H1 (cell line): ENCODE measurements at regions not wholly inside any gene's neighbourhood (a gene's known extent, or its start where the extent isn't known, plus 50 kb on each side); places are given as distances from the start of the nearest gene placed in this dataset.

Experiments
- CTCF ChIA-PET: fragments of 300-600 bp; sonication (Branson Sonifier 250); formaldehyde crosslinking; loops from one replicate; lab custom pipeline; 2021; ENCODE audit not compliant: partially characterized antibody; lab: Charles Lee
- POLR2A ChIA-PET: fragments of 300-600 bp; sonication (Branson Sonifier 250); formaldehyde crosslinking; loops from one replicate; lab custom pipeline; 2021; ENCODE audit warnings: inconsistent platforms; ENCODE audit not compliant: partially characterized antibody; lab: Charles Lee
- DNase-seq, 2 experiments: peaks; one replicate each; pipeline versions ENCODE4 v3.0.0 to v3.0.0-alpha.2; 2010 to 2022; ENCODE audit warnings: low spot score in 2 of 2, low read depth in 1 of 2, mixed read lengths in 1 of 2
- FAIRE-seq: peaks from 2 replicates; lab custom pipeline; 2011; peaks lifted over from hg19 to GRCh38; lab: Jason Lieb, UNC
- H2AFZ ChIP-seq: 2 replicates; pipeline ENCODE4 v1.8.1; 2012; ENCODE audit warnings: low read length, inconsistent platforms
- H2AK5ac ChIP-seq: 2 replicates; pipeline ENCODE4 v1.6.1; 2013; ENCODE audit warnings: low read depth, low read length
- H2BK120ac ChIP-seq: replicated peaks from 2 replicates; pipeline ENCODE3; 2013; ENCODE audit warnings: low read depth, low read length, inconsistent platforms
- H2BK12ac ChIP-seq: 2 replicates; pipeline ENCODE4 v1.6.1; 2013; ENCODE audit warnings: low read depth, low read length
- H2BK15ac ChIP-seq: 2 replicates; pipeline ENCODE4 v1.6.1; 2013; ENCODE audit warnings: low read length
- H2BK20ac ChIP-seq: 2 replicates; pipeline ENCODE4 v1.6.1; 2013; ENCODE audit warnings: low read length
- H2BK5ac ChIP-seq: 2 replicates; pipeline ENCODE4 v1.6.1; 2013; ENCODE audit warnings: low read depth, low read length
- H3K14ac ChIP-seq: 2 replicates; pipeline ENCODE4 v1.6.1; 2013; ENCODE audit warnings: inconsistent platforms; ENCODE audit not compliant: insufficient read length
- H3K18ac ChIP-seq: 2 replicates; pipeline ENCODE4 v1.6.1; 2013; ENCODE audit warnings: low read length; ENCODE audit errors: extremely low read depth
- H3K23ac ChIP-seq: 2 replicates; pipeline ENCODE4 v1.6.1; 2013; ENCODE audit warnings: inconsistent platforms; ENCODE audit not compliant: insufficient read length
- H3K23me2 ChIP-seq: 2 replicates; pipeline ENCODE4 v1.6.1; 2013; ENCODE audit warnings: low read depth, low read length
- H3K27ac ChIP-seq: 2 replicates; pipeline ENCODE4 v1.6.1; 2011; ENCODE audit warnings: low read depth, low read length, inconsistent platforms
- H3K27me3 ChIP-seq, 4 experiments: replicated peaks in 1 of 4; 1 replicate in 1 of 4; 2 replicates in 3 of 4; pipeline versions ENCODE4 v1.6.1 to v1.8.1; 2011 to 2013; ENCODE audit warnings: low read length in 3 of 4, mild to moderate bottlenecking in 3 of 4, inconsistent platforms in 2 of 4, mixed read lengths in 2 of 4, moderate library complexity in 1 of 4; ENCODE audit not compliant: control insufficient read depth in 3 of 4, insufficient read depth in 3 of 4; ENCODE audit errors: extremely low read depth in 1 of 4
- H3K36me3 ChIP-seq, 4 experiments: 2 replicates each; pipeline versions ENCODE4 v1.6.1 to v1.8.1; 2011 to 2013; ENCODE audit warnings: mild to moderate bottlenecking in 4 of 4, low read length in 3 of 4, moderate library complexity in 2 of 4, control low read depth in 1 of 4, inconsistent platforms in 1 of 4; ENCODE audit not compliant: insufficient read depth in 4 of 4, control insufficient read depth in 2 of 4
- H3K4ac ChIP-seq: replicated peaks from 2 replicates; pipeline ENCODE3; 2013; ENCODE audit warnings: low read length, low read depth, mixed read lengths, inconsistent platforms; ENCODE audit not compliant: insufficient read length
- H3K4me1 ChIP-seq, 4 experiments: replicated peaks in 1 of 4; 1 replicate in 1 of 4; 2 replicates in 3 of 4; pipeline versions ENCODE4 v1.6.1 to v1.8.1; 2011 to 2013; ENCODE audit warnings: low read length in 3 of 4, inconsistent platforms in 2 of 4, mixed read lengths in 1 of 4; ENCODE audit not compliant: insufficient read depth in 4 of 4, control insufficient read depth in 3 of 4
- H3K4me2 ChIP-seq, 2 experiments: 2 replicates each; pipeline versions ENCODE4 v1.6.1 to v1.8.1; 2011 to 2013; ENCODE audit warnings: low read depth in 2 of 2, low read length in 2 of 2, control low read depth in 1 of 2, inconsistent platforms in 1 of 2, mild to moderate bottlenecking in 1 of 2; ENCODE audit not compliant: insufficient read depth in 1 of 2
- H3K4me3 ChIP-seq, 4 experiments: fragments of 200-600, 300-600 bp in 1 of 4; sonication (generic), shearing (Covaris generic), sonication (Bioruptor Twin) in 1 of 4; 2 replicates each; pipeline versions ENCODE4 v1.5.1 to v1.8.1; 2011 to 2016; ENCODE audit warnings: low read length in 4 of 4, low read depth in 3 of 4, control low read depth in 2 of 4, inconsistent platforms in 2 of 4, mild to moderate bottlenecking in 2 of 4, mixed read lengths in 1 of 4, moderate library complexity in 1 of 4; ENCODE audit not compliant: insufficient read depth in 2 of 4; ENCODE audit errors: extremely low read depth in 1 of 4
- H3K56ac ChIP-seq: replicated peaks from 2 replicates; pipeline ENCODE3; 2013; ENCODE audit warnings: low read depth, mild to moderate bottlenecking, mixed read lengths, low read length, inconsistent platforms; ENCODE audit not compliant: insufficient read length
- H3K79me1 ChIP-seq: 2 replicates; pipeline ENCODE4 v1.6.1; 2013; ENCODE audit warnings: low read depth, low read length, control low read depth
- H3K79me2 ChIP-seq, 2 experiments: 2 replicates each; pipeline versions ENCODE4 v1.6.1 to v1.8.1; 2012 to 2013; ENCODE audit warnings: low read length in 2 of 2, mild to moderate bottlenecking in 2 of 2, inconsistent platforms in 1 of 2; ENCODE audit not compliant: insufficient read depth in 2 of 2, control insufficient read depth in 1 of 2
- H3K9ac ChIP-seq, 4 experiments: replicated peaks in 1 of 4; 1 replicate in 1 of 4; 2 replicates in 3 of 4; pipeline versions ENCODE4 v1.6.1 to v1.8.1; 2011 to 2013; ENCODE audit warnings: low read depth in 3 of 4, low read length in 3 of 4, control low read depth in 2 of 4, mild to moderate bottlenecking in 2 of 4, moderate library complexity in 2 of 4, inconsistent platforms in 1 of 4; ENCODE audit errors: extremely low read depth in 1 of 4
- H3K9me3 ChIP-seq, 2 experiments: 2 replicates each; pipeline versions ENCODE4 v1.6.1 to v1.8.1; 2012 to 2013; ENCODE audit warnings: mild to moderate bottlenecking in 2 of 2, moderate library complexity in 2 of 2, control low read depth in 1 of 2, inconsistent platforms in 1 of 2, low read depth in 1 of 2, low read length in 1 of 2, mixed read lengths in 1 of 2; ENCODE audit not compliant: insufficient read depth in 2 of 2
- H4K20me1 ChIP-seq, 2 experiments: replicated peaks in 1 of 2; 2 replicates each; pipeline versions ENCODE3 to v1.8.1; 2011 to 2013; ENCODE audit warnings: inconsistent platforms in 2 of 2, low read length in 2 of 2, mild to moderate bottlenecking in 1 of 2; ENCODE audit not compliant: insufficient read depth in 2 of 2, control insufficient read depth in 1 of 2
- H4K5ac ChIP-seq: 2 replicates; pipeline ENCODE4 v1.6.1; 2013; ENCODE audit warnings: low read length, low read depth, mixed read lengths, inconsistent platforms; ENCODE audit not compliant: insufficient read length
- H4K8ac ChIP-seq: 2 replicates; pipeline ENCODE4 v1.8.0; 2013; ENCODE audit warnings: mild to moderate bottlenecking, moderate library complexity, low read length, inconsistent platforms; ENCODE audit not compliant: insufficient read depth; ENCODE audit errors: extremely low read depth
- H4K91ac ChIP-seq: replicated peaks from 2 replicates; pipeline ENCODE3; 2013; ENCODE audit warnings: low read length, mixed read lengths, inconsistent platforms; ENCODE audit not compliant: insufficient read length
- RXRA ChIP-seq: IDR thresholded peaks from 2 replicates; pipeline ENCODE4 v1.6.1; 2011; ENCODE audit warnings: low read depth, mild to moderate bottlenecking, low read length, moderate library complexity; ENCODE audit not compliant: insufficient read depth
- WGBS, 2 experiments: shearing (Covaris generic) in 1 of 2; methylation state at CpG; one replicate each; pipeline versions ENCODE4 v1.1.6 to v1.1.7; 2013 to 2015; ENCODE audit warnings: low lambda C conversion rate in 2 of 2, mixed read lengths in 2 of 2, inconsistent platforms in 1 of 2, low coverage in 1 of 2, missing lambda C conversion rate in 1 of 2; ENCODE audit not compliant: insufficient replicate concordance in 2 of 2, insufficient coverage in 1 of 2, insufficient read length in 1 of 2; ENCODE audit errors: extremely low coverage in 1 of 2, missing lambda C conversion rate in 1 of 2; 5-methylcytosine and 5-hydroxymethylcytosine counted together

GRCh38 chr5:4114452-4114851 is 518.8 kb downstream of the IRX1 start:
- 86% methylated on average over 4 of the region's 4 CpGs; no CpG with 5 or more reads in 1 of the 2 experiments for WGBS, 2 experiments
- Histone ChIP-seq H2BK120ac (no peak overlapping the region), H2BK5ac (peak overlapping the region; percentile 10; the same call in 1 of the 2 replicates), H3K14ac (no peak overlapping the region), H4K8ac (no peak overlapping the region), H3K56ac (no peak overlapping the region), H3K4ac (no peak overlapping the region), H3K4me2 (no peak overlapping the region), H3K4me3 (no peak overlapping the region), H3K36me3 (no peaks in the 10 kb centered on the region), H3K23ac (no peak overlapping the region), H3K23me2 (no peaks in the 10 kb centered on the region; the same call in 1 of the 2 replicates), H4K5ac (no peak overlapping the region), H3K79me1 (no peaks in the 10 kb centered on the region), H4K91ac (no peak overlapping the region), H2BK12ac (peak overlapping the region; percentile 60; the same call in 1 of the 2 replicates), H3K9me3 (no peaks in the 10 kb centered on the region), H4K20me1 (no peaks in the 10 kb centered on the region), H3K18ac (no peak overlapping the region), H3K27ac (no peak overlapping the region), H3K4me1 (no peaks in the 10 kb centered on the region), H2AFZ (no peak overlapping the region), H3K27me3 (no peaks in the 10 kb centered on the region), H2BK20ac (peak overlapping the region; percentile 73; the same call in 1 of the 2 replicates), H3K9ac (no peak overlapping the region), H2AK5ac (peak overlapping the region; percentile 14; the same call in 1 of the 2 replicates), H3K79me2 (no peaks in the 10 kb centered on the region), H2BK15ac (peak overlapping the region; percentile 21)
- ChIA-PET CTCF (interaction anchor here (1.3 kb wide), 1 partner anchor 181 kb away, joined by 5 read pairs; no protein-coding TSS in a partner anchor), POLR2A (no interaction called here)
- no peak for FAIRE-seq
- no peak for TF ChIP-seq RXRA
- no peak for DNase-seq
